Naive B cell (primary cell): ENCODE measurements at regions not wholly inside any gene's neighbourhood (a gene's known extent, or its start where the extent isn't known, plus 50 kb on each side); places are given as distances from the start of the nearest gene placed in this dataset.
A peak's percentile ranks its signal among the peaks of the same experiment; 100 is the strongest.
"Not testable (repeated sequence)": the region's sequence is repeated elsewhere in the genome, so short reads cannot be mapped to it uniquely, and the experiment has no call there.

Experiments used
- ATAC-seq, 2 donors: fragments of 150-1000 bp; cut with Tn5 transposase; 2 replicates each; pipeline ENCODE4 v1.10.0; 2021; ENCODE audit warnings: low read depth in 2 of 2, mild to moderate bottlenecking in 2 of 2, moderate library complexity in 2 of 2
- DNase-seq: peaks from one replicate; pipeline ENCODE4 v3.0.0; 2022
- H3K27ac Mint-ChIP-seq, 6 donors: one replicate each; pipeline ENCODE4 v1.8.0; 2020 to 2022; ENCODE audit warnings: mild to moderate bottlenecking in 6 of 6, mixed read lengths in 6 of 6, moderate library complexity in 5 of 6, inconsistent platforms in 2 of 6
- H3K27me3 Mint-ChIP-seq, 3 donors: one replicate each; pipeline ENCODE4 v1.8.0; 2021 to 2022; ENCODE audit warnings: mixed read lengths in 3 of 3, mild to moderate bottlenecking in 1 of 3
- H3K36me3 Mint-ChIP-seq, 2 donors: one replicate each; pipeline ENCODE4 v1.8.0; 2020 to 2022; ENCODE audit warnings: mixed read lengths in 2 of 2, inconsistent platforms in 1 of 2, mild to moderate bottlenecking in 1 of 2
- H3K4me1 Mint-ChIP-seq, 3 donors: one replicate each; pipeline ENCODE4 v1.8.0; 2020 to 2022; ENCODE audit warnings: mixed read lengths in 3 of 3, inconsistent platforms in 1 of 3, mild to moderate bottlenecking in 1 of 3, moderate library complexity in 1 of 3
- H3K4me3 Mint-ChIP-seq, 8 donors: one replicate each; pipeline ENCODE4 v1.8.0; 2020 to 2022; ENCODE audit warnings: mild to moderate bottlenecking in 8 of 8, mixed read lengths in 8 of 8, moderate library complexity in 8 of 8, inconsistent platforms in 2 of 8
- H3K9me3 Mint-ChIP-seq, 7 donors: one replicate each; pipeline ENCODE4 v1.8.0; 2020 to 2022; ENCODE audit warnings: mixed read lengths in 7 of 7, mild to moderate bottlenecking in 5 of 7, inconsistent platforms in 2 of 7, moderate library complexity in 1 of 7

GRCh38 chr15:60162968-60163355, 158.9 kb downstream of the FOXB1 start:
- no peaks in the 10 kb centered on the region for H3K4me1 Mint-ChIP-seq
- peaks cover 6 to 45% (median 41%) of the 10 kb centered on the region in 3 donors for H3K27me3 Mint-ChIP-seq
- H3K4me3 Mint-ChIP-seq: no peak overlapping the region
- peaks cover 0 to 5% (median 0%) of the 10 kb centered on the region in 7 donors for H3K9me3 Mint-ChIP-seq
- DNase-seq: no peak
- H3K36me3 Mint-ChIP-seq: no peaks in the 10 kb centered on the region
- H3K27ac Mint-ChIP-seq: no peak overlapping the region
- no peak for ATAC-seq

- ATAC-seq: no peak
- H3K36me3 Mint-ChIP-seq: no peaks in the 10 kb centered on the region
- H3K4me1 Mint-ChIP-seq: no peaks in the 10 kb centered on the region
- H3K9me3 Mint-ChIP-seq: peaks cover 0 to 5% (median 0%) of the 10 kb centered on the region in 7 donors
- H3K27ac Mint-ChIP-seq: no peak overlapping the region
- peaks cover 0 to 36% (median 32%) of the 10 kb centered on the region in 3 donors for H3K27me3 Mint-ChIP-seq
- no peak overlapping the region for H3K4me3 Mint-ChIP-seq
- DNase-seq: no peak
Observed at GRCh38 chr15:60165111-60165510, 161.0 kb downstream of the FOXB1 start.

- DNase-seq (no peak), ATAC-seq (no peak)
- no peaks in the 10 kb centered on the region for H3K9me3 Mint-ChIP-seq
- no peaks in the 10 kb centered on the region for H3K4me1 Mint-ChIP-seq
- H3K27me3 Mint-ChIP-seq: peaks cover 11 to 17% (median 15%) of the 10 kb centered on the region in 3 donors
- no peaks in the 10 kb centered on the region for H3K36me3 Mint-ChIP-seq
- no peak overlapping the region for H3K4me3 Mint-ChIP-seq
- no peak overlapping the region for H3K27ac Mint-ChIP-seq
Observed at GRCh38 chr15:60172143-60172542, 168.0 kb downstream of the FOXB1 start.

GRCh38 chr15:60179786-60180391, 175.8 kb downstream of the FOXB1 start:
- peak; percentile 32 for DNase-seq
- no peaks in the 10 kb centered on the region for H3K36me3 Mint-ChIP-seq
- H3K4me3 Mint-ChIP-seq: no peak overlapping the region
- H3K4me1 Mint-ChIP-seq: no peaks in the 10 kb centered on the region
- H3K9me3 Mint-ChIP-seq: no peaks in the 10 kb centered on the region
- H3K27me3 Mint-ChIP-seq: peaks cover 23 to 45% (median 42%) of the 10 kb centered on the region in 3 donors
- peak in 1 of 2 donors; percentile 38 for ATAC-seq
- H3K27ac Mint-ChIP-seq: no peak overlapping the region

- peak overlapping the region in 1 of 6 donors; percentile 13 for H3K27ac Mint-ChIP-seq
- peaks cover 28 to 39% (median 38%) of the 10 kb centered on the region in 3 donors for H3K27me3 Mint-ChIP-seq
Observed at GRCh38 chr15:60181957-60182356, 177.8 kb downstream of the FOXB1 start.

GRCh38 chr15:60183366-60183765, 179.3 kb downstream of the FOXB1 start:
- ATAC-seq (no peak), DNase-seq (no peak)
- Mint-ChIP-seq H3K27me3 (peaks cover 30 to 42% (median 34%) of the 10 kb centered on the region in 3 donors), H3K27ac (no peak overlapping the region), H3K4me1 (no peaks in the 10 kb centered on the region), H3K4me3 (no peak overlapping the region), H3K36me3 (no peaks in the 10 kb centered on the region), H3K9me3 (no peaks in the 10 kb centered on the region)

More at GRCh38 chr15:60181957-60182356, 177.8 kb downstream of the FOXB1 start:
- not testable (repeated sequence) for H3K4me3 Mint-ChIP-seq, H3K36me3 Mint-ChIP-seq, H3K9me3 Mint-ChIP-seq, ATAC-seq, H3K4me1 Mint-ChIP-seq, DNase-seq

GRCh38 chr15:60184579-60184978, 180.5 kb downstream of the FOXB1 start:
- Mint-ChIP-seq H3K27me3 (peaks cover 40 to 48% (median 41%) of the 10 kb centered on the region in 3 donors), H3K4me3 (no peak overlapping the region), H3K4me1 (no peaks in the 10 kb centered on the region), H3K36me3 (no peaks in the 10 kb centered on the region), H3K9me3 (no peaks in the 10 kb centered on the region), H3K27ac (peak overlapping the region in 1 of 6 donors; percentile 18)
- ATAC-seq (no peak), DNase-seq (no peak)

GRCh38 chr15:60191016-60191415, 186.9 kb downstream of the FOXB1 start:
- H3K9me3 Mint-ChIP-seq: no peaks in the 10 kb centered on the region
- no peaks in the 10 kb centered on the region for H3K4me1 Mint-ChIP-seq
- H3K27ac Mint-ChIP-seq: peak overlapping the region in 1 of 6 donors; percentile 18
- no peak overlapping the region for H3K4me3 Mint-ChIP-seq
- no peaks in the 10 kb centered on the region for H3K36me3 Mint-ChIP-seq
- ATAC-seq: no peak
- H3K27me3 Mint-ChIP-seq: peaks cover 30 to 50% (median 39%) of the 10 kb centered on the region in 3 donors
- no peak for DNase-seq

- H3K36me3 Mint-ChIP-seq: no peaks in the 10 kb centered on the region
- H3K9me3 Mint-ChIP-seq: no peaks in the 10 kb centered on the region
- no peaks in the 10 kb centered on the region for H3K4me1 Mint-ChIP-seq
- no peak for DNase-seq
- no peak overlapping the region for H3K4me3 Mint-ChIP-seq
- no peak overlapping the region for H3K27ac Mint-ChIP-seq
- ATAC-seq: no peak
- H3K27me3 Mint-ChIP-seq: peaks cover 38 to 49% (median 46%) of the 10 kb centered on the region in 3 donors
Observed at GRCh38 chr15:60191821-60192220, 187.7 kb downstream of the FOXB1 start.

- Mint-ChIP-seq H3K27me3 (peaks cover 28 to 55% (median 41%) of the 10 kb centered on the region in 3 donors), H3K4me3 (no peak overlapping the region), H3K36me3 (no peaks in the 10 kb centered on the region), H3K4me1 (no peaks in the 10 kb centered on the region), H3K27ac (no peak overlapping the region), H3K9me3 (no peaks in the 10 kb centered on the region)
- ATAC-seq (no peak), DNase-seq (no peak)
Observed at GRCh38 chr15:60195611-60196010, 191.5 kb downstream of the FOXB1 start.

GRCh38 chr15:60204131-60204885, 193.5 kb downstream of the ANXA2 start:
- H3K4me1 Mint-ChIP-seq: no peaks in the 10 kb centered on the region
- no peak overlapping the region for H3K27ac Mint-ChIP-seq
- ATAC-seq: no peak
- H3K36me3 Mint-ChIP-seq: no peaks in the 10 kb centered on the region
- DNase-seq: no peak
- H3K9me3 Mint-ChIP-seq: no peaks in the 10 kb centered on the region
- peaks cover 16 to 43% (median 24%) of the 10 kb centered on the region in 3 donors for H3K27me3 Mint-ChIP-seq
- H3K4me3 Mint-ChIP-seq: no peak overlapping the region

GRCh38 chr15:60208709-60209108, 189.1 kb downstream of the ANXA2 start:
- Mint-ChIP-seq H3K27me3 (peaks cover 2 to 39% (median 19%) of the 10 kb centered on the region in 3 donors), H3K4me3 (no peak overlapping the region), H3K4me1 (no peaks in the 10 kb centered on the region), H3K9me3 (no peaks in the 10 kb centered on the region), H3K36me3 (no peaks in the 10 kb centered on the region), H3K27ac (no peak overlapping the region)
- no peak for DNase-seq
- ATAC-seq: no peak

- Mint-ChIP-seq H3K4me3 (no peak overlapping the region), H3K9me3 (no peaks in the 10 kb centered on the region), H3K27me3 (peaks cover 8 to 29% (median 18%) of the 10 kb centered on the region in 3 donors), H3K4me1 (no peaks in the 10 kb centered on the region), H3K27ac (no peak overlapping the region), H3K36me3 (no peaks in the 10 kb centered on the region)
- DNase-seq: no peak
- ATAC-seq: no peak
Observed at GRCh38 chr15:60212536-60212935, 185.2 kb downstream of the ANXA2 start.

GRCh38 chr15:60213377-60214000, 184.3 kb downstream of the ANXA2 start:
- no peak overlapping the region for H3K27ac Mint-ChIP-seq
- no peaks in the 10 kb centered on the region for H3K36me3 Mint-ChIP-seq
- no peaks in the 10 kb centered on the region for H3K9me3 Mint-ChIP-seq
- ATAC-seq: no peak
- H3K4me3 Mint-ChIP-seq: no peak overlapping the region
- peaks cover 8 to 28% (median 18%) of the 10 kb centered on the region in 3 donors for H3K27me3 Mint-ChIP-seq
- H3K4me1 Mint-ChIP-seq: no peaks in the 10 kb centered on the region
- no peak for DNase-seq
